Nephron progenitor cell (in vitro differentiated cells): ENCODE measurements at regions not wholly inside any gene's neighbourhood (a gene's known extent, or its start where the extent isn't known, plus 50 kb on each side); places are given as distances from the start of the nearest gene placed in this dataset.

ENCODE experiments used
- DNase-seq: peaks from one replicate; pipeline ENCODE4 v3.0.0; 2021
- H3K27ac Mint-ChIP-seq: 2 replicates; pipeline ENCODE4 v1.8.0; 2021; ENCODE audit warnings: mild to moderate bottlenecking, moderate library complexity, mixed read lengths
- H3K27me3 Mint-ChIP-seq: 2 replicates; pipeline ENCODE4 v1.8.0; 2021; ENCODE audit warnings: mild to moderate bottlenecking, low read depth, mixed read lengths; ENCODE audit not compliant: poor library complexity
- H3K36me3 Mint-ChIP-seq: 2 replicates; pipeline ENCODE4 v1.8.0; 2021; ENCODE audit warnings: low read depth, mixed read lengths
- H3K4me1 Mint-ChIP-seq: 2 replicates; pipeline ENCODE4 v1.8.0; 2021; ENCODE audit warnings: mixed read lengths
- H3K4me3 Mint-ChIP-seq: 2 replicates; pipeline ENCODE4 v1.8.0; 2021; ENCODE audit warnings: mild to moderate bottlenecking, moderate library complexity, mixed read lengths
- H3K9me3 Mint-ChIP-seq: 2 replicates; pipeline ENCODE4 v1.8.0; 2021; ENCODE audit warnings: mild to moderate bottlenecking, moderate library complexity, mixed read lengths
- CTCF ChIP-seq: fragments of 200-600 bp; sonication (generic); IDR thresholded peaks from 2 replicates; pipeline ENCODE4 v1.5.0; 2021; ENCODE audit warnings: antibody characterized with exemption

- H3K27me3 Mint-ChIP-seq: peaks cover 8% of the 10 kb centered on the region
- no peak for DNase-seq
- TF ChIP-seq CTCF: no peak
- peaks cover 15% of the 10 kb centered on the region for H3K4me1 Mint-ChIP-seq
- H3K9me3 Mint-ChIP-seq: no peaks in the 10 kb centered on the region
- no peak overlapping the region for H3K27ac Mint-ChIP-seq
- no peak overlapping the region for H3K4me3 Mint-ChIP-seq
- H3K36me3 Mint-ChIP-seq: no peaks in the 10 kb centered on the region
Observed at GRCh38 chr21:35924714-35925301, 135.5 kb downstream of the SETD4 start.

GRCh38 chr21:35923971-35924370 is 136.4 kb downstream of the SETD4 start:
- no peak overlapping the region for H3K27ac Mint-ChIP-seq
- H3K27me3 Mint-ChIP-seq: peaks cover 8% of the 10 kb centered on the region
- H3K36me3 Mint-ChIP-seq: no peaks in the 10 kb centered on the region
- DNase-seq: no peak
- H3K4me3 Mint-ChIP-seq: no peak overlapping the region
- TF ChIP-seq CTCF: no peak
- H3K9me3 Mint-ChIP-seq: no peaks in the 10 kb centered on the region
- peaks cover 15% of the 10 kb centered on the region for H3K4me1 Mint-ChIP-seq

GRCh38 chr21:35922618-35923017 is 137.7 kb downstream of the SETD4 start:
- Mint-ChIP-seq H3K9me3 (no peaks in the 10 kb centered on the region), H3K4me1 (peaks cover 15% of the 10 kb centered on the region), H3K27me3 (peaks cover 8% of the 10 kb centered on the region), H3K36me3 (no peaks in the 10 kb centered on the region), H3K4me3 (no peak overlapping the region), H3K27ac (no peak overlapping the region)
- no peak for DNase-seq
- no peak for TF ChIP-seq CTCF

- TF ChIP-seq CTCF: no peak
- peaks cover 8% of the 10 kb centered on the region for H3K27me3 Mint-ChIP-seq
- H3K4me1 Mint-ChIP-seq: peaks cover 9% of the 10 kb centered on the region
- no peak overlapping the region for H3K27ac Mint-ChIP-seq
- no peaks in the 10 kb centered on the region for H3K9me3 Mint-ChIP-seq
- DNase-seq: no peak
- no peaks in the 10 kb centered on the region for H3K36me3 Mint-ChIP-seq
- H3K4me3 Mint-ChIP-seq: no peak overlapping the region
Observed at GRCh38 chr21:35921471-35921870, 138.9 kb downstream of the SETD4 start.

GRCh38 chr21:35920436-35920835 is 139.9 kb downstream of the SETD4 start:
- Mint-ChIP-seq H3K4me3 (no peak overlapping the region), H3K4me1 (peaks cover under 1% of the 10 kb centered on the region), H3K9me3 (no peaks in the 10 kb centered on the region), H3K36me3 (no peaks in the 10 kb centered on the region), H3K27me3 (peaks cover 8% of the 10 kb centered on the region), H3K27ac (no peak overlapping the region)
- DNase-seq: no peak
- TF ChIP-seq CTCF: no peak

- H3K9me3 Mint-ChIP-seq: no peaks in the 10 kb centered on the region
- no peak for TF ChIP-seq CTCF
- H3K4me3 Mint-ChIP-seq: no peak overlapping the region
- no peak for DNase-seq
- H3K27ac Mint-ChIP-seq: no peak overlapping the region
- peaks cover 5% of the 10 kb centered on the region for H3K27me3 Mint-ChIP-seq
- H3K36me3 Mint-ChIP-seq: no peaks in the 10 kb centered on the region
- no peaks in the 10 kb centered on the region for H3K4me1 Mint-ChIP-seq
Observed at GRCh38 chr21:35915030-35915429, 145.3 kb downstream of the SETD4 start.
